ENCODE measurements at regions not wholly inside any gene's neighbourhood (a gene's known extent, or its start where the extent isn't known, plus 50 kb on each side); places are given as distances from the start of the nearest gene placed in this dataset.

- Histone ChIP-seq H3K36me3 (ENCODE audit: control insufficient read depth in 2 of 2, insufficient read depth in 2 of 2, low read length in 1 of 2) (no peaks in the 10 kb centered on the region), H3K79me2 (ENCODE audit: control insufficient read depth, insufficient read depth, low read length) (no peaks in the 10 kb centered on the region), H3K4me1 (ENCODE audit: control insufficient read depth, insufficient read depth, low read length) (no peaks in the 10 kb centered on the region), H3K9ac (ENCODE audit: control insufficient read depth, insufficient read depth, low read length) (no peak overlapping the region), H3K9me3 (replicated peaks; ENCODE audit: control insufficient read depth, insufficient read depth, low read length) (no peaks in the 10 kb centered on the region), H2AFZ (ENCODE audit: control insufficient read depth, low read depth, low read length) (no peak overlapping the region), H3K4me2 (ENCODE audit: control insufficient read depth, insufficient read depth) (no peak overlapping the region), H3K27ac (ENCODE audit: control insufficient read depth, insufficient read depth) (no peak overlapping the region), H3K4me3 (no peak overlapping the region), H3K27me3 (replicated peaks in 1 of 2; ENCODE audit: control insufficient read depth in 2 of 2, insufficient read depth in 2 of 2, low read length in 1 of 2) (no peaks in the 10 kb centered on the region; a peak in 1 of 4 replicates), H4K20me1 (ENCODE audit: control insufficient read depth, insufficient read depth) (no peaks in the 10 kb centered on the region)
- ChIA-PET POLR2A (no interaction called here), RAD21 (ENCODE audit: unreplicated experiment) (no interaction called here), CTCF (no interaction called here), SMC1A (ENCODE audit: uncharacterized antibody, unreplicated experiment) (no interaction called here)
- ATAC-seq (no peak), DNase-seq (ENCODE audit: low read depth, low spot score) (no peak), FAIRE-seq (no peak)
- in situ Hi-C loops (cut with MboI) = no loop called here
- intact Hi-C loops (cut with micrococcal nuclease; ENCODE audit: unreplicated experiment) = no loop called here
- TF ChIP-seq MEF2B (IDR thresholded peaks at IDR 0.05; ENCODE audit: partially characterized antibody, poor library complexity, severe bottlenecking) (no peak), BACH1 (IDR thresholded peaks at IDR 0.05; ENCODE audit: borderline replicate concordance) (no peak), ZZZ3 (IDR thresholded peaks at IDR 0.05; ENCODE audit: control insufficient read depth, insufficient read length, low read depth) (no peak), ZNF384 (IDR thresholded peaks at IDR 0.05; ENCODE audit: borderline replicate concordance, low read depth, low read length) (no peak), CHD1 (IDR thresholded peaks at IDR 0.05; ENCODE audit: low read depth, low read length) (no peak), ASH2L (IDR thresholded peaks at IDR 0.05; ENCODE audit: borderline replicate concordance, low read depth) (no peak), ELK1 (IDR thresholded peaks at IDR 0.05; ENCODE audit: low read depth, low read length) (no peak), RAD51 (IDR thresholded peaks at IDR 0.05) (no peak), TAF1 (IDR thresholded peaks at IDR 0.05; ENCODE audit: borderline replicate concordance, low read depth, low read length) (no peak), MXI1 (IDR thresholded peaks at IDR 0.05; ENCODE audit: low read depth, low read length) (no peak)
- BruUV-seq (replicated peaks) = no TSS peak
- 17% methylated on average over 2 of the region's 2 CpGs for whole genome bisulfite sequencing (ENCODE audit: insufficient coverage, insufficient replicate concordance, low lambda C conversion rate, missing lambda C conversion rate)
These were observed 129.9 kb downstream of the TEX36 start for GRCh38 chr10:125553091-125553490.
